ENCODE measurements at regions not wholly inside any gene's neighbourhood (a gene's known extent, or its start where the extent isn't known, plus 50 kb on each side); places are given as distances from the start of the nearest gene placed in this dataset.

DNA sequence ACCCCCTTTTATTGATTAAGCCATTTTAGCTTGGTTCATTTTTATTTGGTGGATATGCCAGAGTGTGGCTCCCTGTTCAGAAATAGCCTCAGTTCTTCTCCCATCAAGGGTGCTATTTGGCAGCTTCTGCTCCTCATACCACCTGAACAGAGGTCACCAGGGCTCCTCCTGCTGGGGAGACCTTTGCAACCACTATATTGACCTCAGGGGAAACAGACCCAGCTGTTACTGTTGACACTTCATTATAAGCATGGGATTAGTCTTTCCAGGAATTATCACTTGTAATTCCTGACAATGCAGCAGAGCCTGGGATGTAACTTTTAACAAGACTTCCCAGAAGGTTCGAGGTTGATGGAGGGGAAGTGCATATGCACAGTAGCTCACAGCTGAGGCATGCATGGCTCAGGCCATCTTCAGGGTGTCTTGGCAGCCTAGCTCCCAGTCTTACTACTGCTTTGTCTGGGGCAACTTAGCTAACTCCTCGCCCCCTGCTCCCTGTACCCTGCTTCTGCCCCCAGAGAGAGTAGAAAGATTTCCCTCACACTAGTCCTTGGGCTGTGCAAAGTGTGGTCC lies 239.4 kb upstream of the SPRED2 start:
- TF ChIP-seq, protein P1, sequence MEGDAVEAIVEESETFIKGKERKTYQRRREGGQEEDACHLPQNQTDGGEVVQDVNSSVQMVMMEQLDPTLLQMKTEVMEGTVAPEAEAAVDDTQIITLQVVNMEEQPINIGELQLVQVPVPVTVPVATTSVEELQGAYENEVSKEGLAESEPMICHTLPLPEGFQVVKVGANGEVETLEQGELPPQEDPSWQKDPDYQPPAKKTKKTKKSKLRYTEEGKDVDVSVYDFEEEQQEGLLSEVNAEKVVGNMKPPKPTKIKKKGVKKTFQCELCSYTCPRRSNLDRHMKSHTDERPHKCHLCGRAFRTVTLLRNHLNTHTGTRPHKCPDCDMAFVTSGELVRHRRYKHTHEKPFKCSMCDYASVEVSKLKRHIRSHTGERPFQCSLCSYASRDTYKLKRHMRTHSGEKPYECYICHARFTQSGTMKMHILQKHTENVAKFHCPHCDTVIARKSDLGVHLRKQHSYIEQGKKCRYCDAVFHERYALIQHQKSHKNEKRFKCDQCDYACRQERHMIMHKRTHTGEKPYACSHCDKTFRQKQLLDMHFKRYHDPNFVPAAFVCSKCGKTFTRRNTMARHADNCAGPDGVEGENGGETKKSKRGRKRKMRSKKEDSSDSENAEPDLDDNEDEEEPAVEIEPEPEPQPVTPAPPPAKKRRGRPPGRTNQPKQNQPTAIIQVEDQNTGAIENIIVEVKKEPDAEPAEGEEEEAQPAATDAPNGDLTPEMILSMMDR (IDR thresholded peaks at IDR 0.05) = no peak
- TF ChIP-seq POLR2A (IDR thresholded peaks at IDR 0.05) = no peak
